Urothelium cell line (cell line): ENCODE measurements at regions not wholly inside any gene's neighbourhood (a gene's known extent, or its start where the extent isn't known, plus 50 kb on each side); places are given as distances from the start of the nearest gene placed in this dataset.
A peak's percentile ranks its signal among the peaks of the same experiment; 100 is the strongest.
"Not testable (repeated sequence)": the region's sequence is repeated elsewhere in the genome, so short reads cannot be mapped to it uniquely, and the experiment has no call there.

ENCODE experiments used
- DNase-seq: peaks from one replicate; pipeline ENCODE4 v3.0.0; 2011; ENCODE audit warnings: low spot score, mixed read lengths
- FAIRE-seq: peaks from 2 replicates; lab custom pipeline; 2011; peaks lifted over from hg19 to GRCh38; lab: Jason Lieb, UNC

GRCh38 chr3:185995352-185995751 is 57.5 kb upstream of the TRA2B start:
- DNase-seq = no peak
- no peak for FAIRE-seq

DNA sequence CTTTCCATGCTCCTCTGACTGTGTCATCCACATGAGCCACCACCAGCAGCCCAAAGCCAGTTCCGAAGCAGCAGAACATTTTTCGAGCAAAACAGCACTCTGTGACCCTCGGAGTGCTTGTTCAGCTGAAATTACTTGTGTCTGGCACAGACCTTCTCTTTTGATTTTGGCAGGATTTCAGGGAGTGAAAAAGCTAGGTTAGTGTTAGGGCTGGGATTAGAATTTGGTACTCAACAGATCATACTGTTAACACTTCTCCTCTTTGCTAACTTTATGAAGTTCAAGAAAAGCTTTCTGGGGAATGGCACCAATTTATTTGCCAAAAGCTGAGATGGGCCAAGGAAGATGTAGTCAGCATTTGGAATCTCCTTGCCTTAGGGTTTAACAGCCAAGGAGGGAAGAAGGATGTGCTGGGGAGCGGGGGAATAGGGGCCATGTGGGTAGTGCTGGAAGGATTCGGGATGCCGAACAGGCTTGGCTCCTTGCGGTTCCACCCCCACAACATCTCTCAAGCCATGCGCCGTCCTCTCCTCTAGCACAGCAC is 55.1 kb upstream of the TRA2B start:
- no peak for FAIRE-seq
- DNase-seq = no peak

- not testable (repeated sequence) for DNase-seq
- peak; percentile 65 for FAIRE-seq
These were observed 53.2 kb upstream of the TRA2B start for GRCh38 chr3:185990995-185991394.

DNA sequence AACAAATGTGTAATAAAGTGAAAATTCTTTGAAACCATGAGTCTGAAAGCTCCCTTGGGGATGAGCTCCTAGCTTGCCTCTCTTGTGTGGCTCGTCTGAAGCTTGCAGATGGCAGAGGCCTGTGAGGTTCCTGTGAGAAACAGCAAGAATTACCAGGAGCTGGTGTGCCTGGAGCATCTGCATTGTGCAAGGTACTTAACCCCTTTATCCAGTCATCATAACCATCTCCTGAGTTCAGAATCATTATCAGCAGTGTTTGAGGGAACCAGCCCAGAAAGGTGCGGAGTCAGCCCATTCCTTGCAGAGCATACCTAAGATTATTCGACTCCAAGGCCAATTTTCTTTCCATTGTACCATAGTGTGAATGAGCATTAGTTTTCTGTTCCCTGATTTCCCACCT is 51.7 kb upstream of the TRA2B start:
- DNase-seq = no peak
- FAIRE-seq = no peak

DNA sequence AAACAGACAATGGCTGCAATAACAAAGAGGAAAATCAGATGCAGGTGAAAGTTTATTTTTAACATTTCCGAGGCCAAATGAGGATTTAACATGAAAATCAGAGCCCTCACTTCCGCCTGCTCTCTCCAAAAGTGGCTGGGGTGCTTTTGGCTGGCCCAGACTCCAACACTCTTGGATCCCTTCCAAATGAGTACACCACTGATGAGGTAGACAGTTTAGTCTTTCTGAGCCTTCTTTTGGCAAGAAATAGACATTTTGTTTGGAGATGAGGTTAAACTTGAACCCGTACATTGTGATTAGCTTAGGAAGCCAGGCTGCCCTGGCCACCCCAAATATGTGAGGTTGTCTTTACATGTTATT is 51.0 kb upstream of the TRA2B start:
- DNase-seq (no peak), FAIRE-seq (no peak)

DNA sequence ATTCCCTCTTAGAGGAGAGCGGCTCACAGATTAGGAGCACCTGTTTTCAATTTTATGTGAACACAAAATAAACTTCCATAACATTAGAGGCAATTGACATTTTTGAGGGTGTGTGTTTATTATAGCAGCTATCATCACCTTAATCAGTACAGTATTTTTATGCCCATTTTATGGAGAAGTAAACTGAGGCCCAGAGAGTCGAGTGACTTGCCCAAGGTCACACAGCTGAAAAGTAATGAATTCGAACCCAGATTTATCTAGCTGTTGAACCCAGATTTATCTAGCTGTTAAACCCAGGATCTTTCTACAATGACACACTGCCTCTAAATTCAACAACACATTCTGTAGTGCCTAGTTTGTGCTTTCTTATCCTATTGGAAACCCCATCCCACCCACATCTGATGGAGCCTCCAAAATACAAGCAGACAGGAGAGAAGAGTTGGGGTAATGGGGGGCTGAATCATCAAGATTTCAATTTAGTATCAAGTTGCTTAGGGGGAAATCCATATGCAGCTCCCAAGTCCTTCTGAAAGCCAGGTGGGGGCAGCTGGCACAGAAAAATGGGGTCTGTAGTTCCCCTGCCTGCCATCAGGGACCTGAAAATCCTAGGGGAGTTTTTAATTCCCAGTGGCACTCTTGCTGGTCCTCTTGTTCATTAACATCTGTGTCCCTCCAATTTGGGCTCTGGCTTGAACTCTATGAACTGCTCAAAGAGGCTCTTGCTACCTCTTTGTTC is 50.4 kb upstream of the TRA2B start:
- peak; percentile 5 for FAIRE-seq
- DNase-seq = no peak
